Endothelial cell of umbilical vein (primary cell): ENCODE measurements at regions not wholly inside any gene's neighbourhood (a gene's known extent, or its start where the extent isn't known, plus 50 kb on each side); places are given as distances from the start of the nearest gene placed in this dataset.

Experiments
- BruUV-seq: library from RNA; stranded (reverse); fragments of 400-500 nt; replicated peaks from 2 replicates; lab custom pipeline; 2021; lab: Mats Ljungman, UMichigan
- CTCF ChIA-PET: fragments of 300-600, 350-600 bp; sonication (Branson Sonifier 250); formaldehyde crosslinking; loops from one replicate; lab custom pipeline; 2021; ENCODE audit warnings: antibody characterized with exemption, inconsistent platforms; lab: Charles Lee
- POLR2A ChIA-PET: fragments of 300-600, 350-600 bp; sonication (Branson Sonifier 250); formaldehyde crosslinking; loops from one replicate; lab custom pipeline; 2021; ENCODE audit warnings: antibody characterized with exemption, inconsistent platforms; lab: Charles Lee
- DNase-seq: peaks from one replicate; pipeline ENCODE4 v3.0.0-alpha.2; 2011; ENCODE audit warnings: low read depth, low spot score
- FAIRE-seq: peaks from 2 replicates; lab custom pipeline; 2011; peaks lifted over from hg19 to GRCh38; lab: Jason Lieb, UNC
- H2AFZ ChIP-seq: 2 replicates; pipeline ENCODE4 v1.6.0; 2012; ENCODE audit warnings: low read depth, low read length, control low read depth, inconsistent platforms
- H3K27ac ChIP-seq: 2 replicates; pipeline ENCODE4 v1.5.1; 2011; ENCODE audit warnings: low read depth, mild to moderate bottlenecking, control low read depth, low read length, moderate library complexity; ENCODE audit not compliant: insufficient read depth
- H3K27me3 ChIP-seq, 2 experiments: 2 replicates each; pipeline versions ENCODE4 v1.6.0 to v1.6.1; 2011; ENCODE audit warnings: low read length in 2 of 2, mixed read lengths in 1 of 2; ENCODE audit not compliant: control insufficient read depth in 2 of 2, insufficient read depth in 2 of 2
- H3K36me3 ChIP-seq, 2 experiments: 2 replicates in 1 of 2; 3 replicates in 1 of 2; pipeline ENCODE4 v1.5.1; 2011; ENCODE audit warnings: low read length in 2 of 2, mild to moderate bottlenecking in 1 of 2, moderate library complexity in 1 of 2; ENCODE audit not compliant: control insufficient read depth in 2 of 2, insufficient read depth in 2 of 2; ENCODE audit errors: extremely low read depth in 1 of 2
- H3K4me1 ChIP-seq: 3 replicates; pipeline ENCODE4 v1.5.1; 2011; ENCODE audit warnings: mild to moderate bottlenecking, low read length; ENCODE audit not compliant: control insufficient read depth, insufficient read depth; ENCODE audit errors: extremely low read depth
- H3K4me2 ChIP-seq: 2 replicates; pipeline ENCODE4 v1.6.1; 2011; ENCODE audit warnings: low read length, control low read depth, mixed read lengths; ENCODE audit not compliant: insufficient read depth
- H3K4me3 ChIP-seq, 3 experiments: fragments of 200-600 bp in 1 of 3; sonication (generic), shearing (Covaris generic) in 1 of 3; replicated peaks in 1 of 3; 2 replicates each; pipeline ENCODE4 v1.5.1; 2011 to 2016; ENCODE audit warnings: control low read depth in 3 of 3, low read length in 3 of 3, mild to moderate bottlenecking in 2 of 3, inconsistent platforms in 1 of 3, low read depth in 1 of 3, moderate library complexity in 1 of 3; ENCODE audit not compliant: insufficient read depth in 1 of 3
- H3K79me2 ChIP-seq: 2 replicates; pipeline ENCODE4 v1.6.0; 2012; ENCODE audit warnings: low read length, inconsistent platforms; ENCODE audit not compliant: control insufficient read depth, insufficient read depth
- H3K9ac ChIP-seq: replicated peaks from 2 replicates; pipeline ENCODE3; 2011; ENCODE audit warnings: low read length, control low read depth; ENCODE audit not compliant: insufficient read depth; ENCODE audit errors: extremely low read depth
- H3K9me1 ChIP-seq: replicated peaks from 3 replicates; pipeline ENCODE4 v1.6.0; 2011; ENCODE audit warnings: mild to moderate bottlenecking, low read length; ENCODE audit not compliant: control insufficient read depth, insufficient read depth; ENCODE audit errors: extremely low read depth
- H3K9me3 ChIP-seq: replicated peaks from 2 replicates; pipeline ENCODE4 v1.5.1; 2012; ENCODE audit warnings: low read length, inconsistent platforms; ENCODE audit not compliant: control insufficient read depth, insufficient read depth
- H4K20me1 ChIP-seq: replicated peaks from 2 replicates; pipeline ENCODE3; 2011; ENCODE audit warnings: mild to moderate bottlenecking, low read length; ENCODE audit not compliant: control insufficient read depth, insufficient read depth; ENCODE audit errors: extremely low read depth
- CTCF ChIP-seq, 2 donors: IDR thresholded peaks; 1 replicate in 1 of 2; 2 replicates in 1 of 2; pipeline ENCODE4 v1.5.1; 2011; ENCODE audit warnings: low read length in 2 of 2, mild to moderate bottlenecking in 2 of 2, moderate library complexity in 2 of 2, control low read depth in 1 of 2, inconsistent platforms in 1 of 2, low read depth in 1 of 2; ENCODE audit not compliant: insufficient read depth in 1 of 2; ENCODE audit errors: extremely low read depth in 1 of 2
- EZH2 ChIP-seq: IDR thresholded peaks from 2 replicates; pipeline ENCODE4 v1.6.1; 2012; ENCODE audit warnings: borderline replicate concordance, low read depth, mild to moderate bottlenecking, moderate library complexity, low read length, inconsistent platforms; ENCODE audit not compliant: severe bottlenecking
- FOS ChIP-seq: IDR thresholded peaks from 2 replicates; pipeline ENCODE4 v1.6.1; 2011; ENCODE audit warnings: mild to moderate bottlenecking, low read length, moderate library complexity, borderline replicate concordance; ENCODE audit not compliant: insufficient read depth
- GATA2 ChIP-seq: IDR thresholded peaks from 2 replicates; pipeline ENCODE4 v1.7.0; 2011; ENCODE audit warnings: low read depth, mild to moderate bottlenecking, moderate library complexity, mixed read lengths, low read length; ENCODE audit not compliant: insufficient read length, insufficient read depth
- JUN ChIP-seq: IDR thresholded peaks from 2 replicates; pipeline ENCODE4 v1.6.1; 2011; ENCODE audit warnings: borderline replicate concordance, low read depth; ENCODE audit not compliant: insufficient read length, insufficient read depth
- MYC ChIP-seq: IDR thresholded peaks from one replicate; pipeline ENCODE4 v1.6.1; 2011; ENCODE audit warnings: mild to moderate bottlenecking, low read depth, low read length
- POLR2A ChIP-seq: IDR thresholded peaks from 2 replicates; pipeline ENCODE4 v1.6.1; 2012; ENCODE audit warnings: low read depth, mild to moderate bottlenecking, control low read depth, low read length
- POLR2AphosphoS5 ChIP-seq: IDR thresholded peaks from 2 replicates; pipeline ENCODE4 v1.6.1; 2012; ENCODE audit warnings: low read depth, mild to moderate bottlenecking, control low read depth, low read length, moderate library complexity; ENCODE audit not compliant: insufficient read depth
- dilution Hi-C: fragments of 300-500 bp; cut with MboI; formaldehyde crosslinking; loops from one replicate; pipeline ENCODE4 v1.15.0; 2019; ENCODE audit warnings: low sequenced_read_pairs; ENCODE audit not compliant: extremely low pct_ligation_motif_present
- intact Hi-C: fragments of 100-400 bp; cut with micrococcal nuclease; formaldehyde crosslinking; loops from one replicate; pipeline ENCODE4 v1.10.0; 2022
- TF ChIP-seq, protein P1 (sequence below): IDR thresholded peaks from 2 replicates; pipeline ENCODE4 v1.6.1; 2011; ENCODE audit not compliant: insufficient read depth, insufficient read length

- dilution Hi-C loops = no loop called here
- Histone ChIP-seq H4K20me1 (no peaks in the 10 kb centered on the region), H3K9me3 (no peaks in the 10 kb centered on the region), H3K9ac (no peak overlapping the region), H3K79me2 (no peaks in the 10 kb centered on the region), H3K27me3 (no peaks in the 10 kb centered on the region), H3K4me1 (no peaks in the 10 kb centered on the region), H2AFZ (no peak overlapping the region), H3K27ac (no peak overlapping the region), H3K4me3 (no peak overlapping the region), H3K4me2 (no peak overlapping the region), H3K36me3 (no peaks in the 10 kb centered on the region), H3K9me1 (no peaks in the 10 kb centered on the region)
- DNase-seq = no peak
- ChIA-PET POLR2A (no interaction called here), CTCF (interaction anchor here (1.6 kb wide), 1 partner anchor 7 kb away, joined by 4 read pairs; no protein-coding TSS in a partner anchor)
- BruUV-seq = no TSS peak
- no peak for FAIRE-seq
- intact Hi-C loops = no loop called here
- TF ChIP-seq JUN (no peak), FOS (no peak), POLR2AphosphoS5 (no peak), POLR2A (no peak), MYC (no peak), GATA2 (no peak), CTCF (IDR thresholded peaks at IDR 0.05; ENCODE audit: extremely low read depth in 1 of 2, insufficient read depth in 1 of 2, low read depth in 1 of 2, low read length in 2 of 2) (no peak), EZH2 (no peak)
- TF ChIP-seq, protein P1, sequence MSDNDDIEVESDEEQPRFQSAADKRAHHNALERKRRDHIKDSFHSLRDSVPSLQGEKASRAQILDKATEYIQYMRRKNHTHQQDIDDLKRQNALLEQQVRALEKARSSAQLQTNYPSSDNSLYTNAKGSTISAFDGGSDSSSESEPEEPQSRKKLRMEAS = no peak
These were observed 112.7 kb upstream of the PRR23C start for GRCh38 chr3:139157161-139157932.
